ENCODE measurements at regions not wholly inside any gene's neighbourhood (a gene's known extent, or its start where the extent isn't known, plus 50 kb on each side); places are given as distances from the start of the nearest gene placed in this dataset.

GRCh38 chr4:28942631-28943030 lies 1777.5 kb upstream of the PCDH7 start:
- Mint-ChIP-seq H3K4me1 (no peaks in the 10 kb centered on the region), H3K4me3 (no peak overlapping the region), H3K9me3 (no peaks in the 10 kb centered on the region; the same call in 2 of the 3 replicates), H3K27me3 (ENCODE audit: insufficient read depth, low read depth, poor library complexity) (no peaks in the 10 kb centered on the region), H3K27ac (no peak overlapping the region), H3K36me3 (ENCODE audit: low read depth) (no peaks in the 10 kb centered on the region)
- Histone ChIP-seq H3K36me3 (ENCODE audit: insufficient read depth) (no peaks in the 10 kb centered on the region), H3K4me2 (no peak overlapping the region), H3K27ac (ENCODE audit: low read depth) (no peak overlapping the region), H3K4me3 (no peak overlapping the region), H3K4me1 (ENCODE audit: insufficient read depth) (no peaks in the 10 kb centered on the region), H3F3A (replicated peaks; ENCODE audit: low read depth) (no peaks in the 10 kb centered on the region), H3K79me2 (replicated peaks; ENCODE audit: insufficient read depth) (no peaks in the 10 kb centered on the region), H3K27me3 (ENCODE audit: insufficient read depth) (no peaks in the 10 kb centered on the region), H3K9me2 (ENCODE audit: insufficient read depth) (peaks cover 5% of the 10 kb centered on the region; the same call in 1 of the 2 replicates), H2AFZ (no peak overlapping the region), H4K20me1 (replicated peaks; ENCODE audit: insufficient read depth) (no peaks in the 10 kb centered on the region)
- TF ChIP-seq CREB1 (CRISPR knock-in tag; IDR thresholded peaks at IDR 0.05; ENCODE audit: low read depth), result no peak
- no peak for TF ChIP-seq STAT1 (IDR thresholded peaks at IDR 0.05; ENCODE audit: unreplicated experiment)
- no peak for TF ChIP-seq REST (IDR thresholded peaks at IDR 0.05; ENCODE audit: unreplicated experiment)
- TF ChIP-seq EZH2 (IDR thresholded peaks at IDR 0.05; ENCODE audit: low read depth, unreplicated experiment), result no peak
- TF ChIP-seq JUNB (IDR thresholded peaks at IDR 0.05; ENCODE audit: unreplicated experiment), result no peak
- TF ChIP-seq ZNF114 (CRISPR knock-in tag; IDR thresholded peaks at IDR 0.05), result no peak
- TF ChIP-seq EZH2phosphoT487 (IDR thresholded peaks at IDR 0.05; ENCODE audit: unreplicated experiment), result no peak
- no peak for TF ChIP-seq POLR2AphosphoS5 (IDR thresholded peaks at IDR 0.05; ENCODE audit: low read depth)
- TF ChIP-seq ETS1 (IDR thresholded peaks at IDR 0.05), result no peak
- no peak for TF ChIP-seq CTCF (conservative IDR thresholded peaks at IDR 0.05; ENCODE audit: low read depth in 2 of 2)
- no peak for TF ChIP-seq NANOG (IDR thresholded peaks at IDR 0.05; ENCODE audit: borderline replicate concordance)
- TF ChIP-seq ZNF462 (CRISPR knock-in tag; IDR thresholded peaks at IDR 0.05), result no peak
- no peak for TF ChIP-seq ZNF331 (CRISPR knock-in tag; IDR thresholded peaks at IDR 0.05; ENCODE audit: low read depth)
- DNase-seq (ENCODE audit: low spot score), result no peak
- no peak for ATAC-seq
